A549 (cell line): ENCODE measurements at regions not wholly inside any gene's neighbourhood (a gene's known extent, or its start where the extent isn't known, plus 50 kb on each side); places are given as distances from the start of the nearest gene placed in this dataset.

Experiments
- CTCF ChIP-seq: fragments of >200 bp; sonication (Bioruptor Twin); formaldehyde crosslinking; IDR thresholded peaks from 3 replicates; pipeline ENCODE4 v1.5.1; 2016
- JUNB ChIP-seq: fragments of >200 bp; sonication (Bioruptor Twin); formaldehyde crosslinking; IDR thresholded peaks from 2 replicates; pipeline ENCODE4 v1.6.1; 2016
- POLR2A ChIP-seq: IDR thresholded peaks from 2 replicates; pipeline ENCODE4 v1.6.1; 2012; ENCODE audit warnings: mild to moderate bottlenecking, low read length

DNA sequence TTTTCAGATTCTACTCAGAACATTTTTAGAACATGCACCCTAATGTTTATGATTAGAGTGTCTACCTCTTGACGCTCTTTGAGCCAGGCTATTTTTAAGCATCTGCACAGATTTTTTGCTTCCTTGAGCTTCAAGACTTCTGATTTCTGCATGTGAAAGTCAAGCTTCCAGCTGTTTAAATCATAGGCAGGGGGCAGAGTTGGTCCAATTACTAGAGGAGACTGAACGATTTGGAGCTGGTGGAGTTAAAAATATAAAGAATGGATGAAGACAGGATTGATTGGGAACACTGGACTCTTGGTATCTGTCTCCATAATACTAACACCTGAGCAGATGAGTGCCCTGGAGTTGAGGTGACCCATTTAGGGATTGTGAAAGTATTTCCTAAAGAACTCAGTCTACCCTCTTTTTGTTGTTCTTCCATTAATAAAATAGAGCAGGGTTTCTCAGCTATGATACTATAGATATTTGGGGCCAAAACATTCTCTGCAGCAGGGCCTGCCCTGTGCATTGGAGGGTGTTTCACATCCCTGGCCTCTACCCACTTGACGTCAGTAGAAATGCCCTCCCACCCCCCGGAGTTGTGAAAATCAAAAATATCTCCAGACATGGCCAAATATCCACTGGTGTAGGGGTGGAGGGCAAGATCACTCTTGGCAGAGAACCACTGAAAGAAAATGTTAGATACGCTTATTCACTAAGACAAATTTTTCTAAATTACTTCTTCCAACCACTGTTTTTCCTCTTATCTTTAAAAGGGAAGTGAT is 160.1 kb downstream of the COG6 start:
- no peak for TF ChIP-seq JUNB
- no peak for TF ChIP-seq CTCF
- no peak for TF ChIP-seq POLR2A
